HCT116 (cell line): ENCODE measurements at regions not wholly inside any gene's neighbourhood (a gene's known extent, or its start where the extent isn't known, plus 50 kb on each side); places are given as distances from the start of the nearest gene placed in this dataset.

Experiments
- CTCF ChIP-seq, 3 experiments: fragments of 200-600 bp in 1 of 3; sonication (generic) in 1 of 3; IDR thresholded peaks in 2 of 3; conservative IDR thresholded peaks in 1 of 3; 2 replicates each; pipeline ENCODE4 v1.5.1; 2012 to 2017; ENCODE audit warnings: low read depth in 2 of 3, low read length in 2 of 3, antibody characterized with exemption in 1 of 3, borderline replicate concordance in 1 of 3, control low read depth in 1 of 3, mild to moderate bottlenecking in 1 of 3, mixed read lengths in 1 of 3, mixed run types in 1 of 3, moderate library complexity in 1 of 3; ENCODE audit not compliant: insufficient read depth in 1 of 3
- RAD21 ChIP-seq: IDR thresholded peaks from 2 replicates; pipeline ENCODE4 v1.6.1; 2012; ENCODE audit warnings: low read depth, mild to moderate bottlenecking
- REST ChIP-seq: IDR thresholded peaks from 2 replicates; pipeline ENCODE4 v1.6.1; 2012; ENCODE audit warnings: low read depth
- SIN3A ChIP-seq: IDR thresholded peaks from 2 replicates; pipeline ENCODE4 v1.6.1; 2012; ENCODE audit warnings: low read depth

GRCh38 chr4:133476063-133476462 is 327.0 kb downstream of the PCDH10 start:
- no peak for TF ChIP-seq SIN3A
- no peak for TF ChIP-seq CTCF (IDR thresholded peaks at IDR 0.05 in 2 of 3, conservative IDR thresholded peaks at IDR 0.05 in 1 of 3; ENCODE audit: borderline replicate concordance in 1 of 3, insufficient read depth in 1 of 3, low read depth in 2 of 3, low read length in 2 of 3)
- no peak for TF ChIP-seq REST
- TF ChIP-seq RAD21, result no peak
